ENCODE measurements at regions not wholly inside any gene's neighbourhood (a gene's known extent, or its start where the extent isn't known, plus 50 kb on each side); places are given as distances from the start of the nearest gene placed in this dataset.

GRCh38 chr2:219881851-219882250, 254.4 kb downstream of the SLC4A3 start:
- no peak overlapping the region for H3K27ac ChIP-seq (ENCODE audit: low read depth in 1 of 2, low read length in 1 of 2)
- no peaks in the 10 kb centered on the region for H3K36me3 ChIP-seq (ENCODE audit: control insufficient read depth in 2 of 2, insufficient read depth in 2 of 2, low read length in 1 of 2)
- no peak overlapping the region for H3K4me3 ChIP-seq (ENCODE audit: low read length in 2 of 2)
- no peaks in the 10 kb centered on the region for H3K4me1 ChIP-seq (ENCODE audit: control insufficient read depth in 2 of 2, insufficient read depth in 2 of 2, low read length in 2 of 2)
- DNase-seq (ENCODE audit: low read depth in 6 of 9, low spot score in 9 of 9), result no peak
- no peaks in the 10 kb centered on the region for H3K27me3 ChIP-seq (ENCODE audit: control insufficient read depth in 2 of 2, insufficient read depth in 1 of 2, low read length in 1 of 2)
- H3K9me3 ChIP-seq (ENCODE audit: control insufficient read depth in 2 of 2, insufficient read depth in 1 of 2, low read length in 1 of 2), result no peaks in the 10 kb centered on the region
- WGBS, result 85% methylated on average over 3 of the region's 3 CpGs

GRCh38 chr2:219886615-219887014, 259.2 kb downstream of the SLC4A3 start:
- Histone ChIP-seq H3K36me3 (ENCODE audit: control insufficient read depth in 2 of 2, insufficient read depth in 2 of 2, low read length in 1 of 2) (no peaks in the 10 kb centered on the region), H3K4me3 (ENCODE audit: low read length in 2 of 2) (no peak overlapping the region), H3K9me3 (ENCODE audit: control insufficient read depth in 2 of 2, insufficient read depth in 1 of 2, low read length in 1 of 2) (no peaks in the 10 kb centered on the region), H3K27me3 (ENCODE audit: control insufficient read depth in 2 of 2, insufficient read depth in 1 of 2, low read length in 1 of 2) (no peaks in the 10 kb centered on the region), H3K27ac (ENCODE audit: low read depth in 1 of 2, low read length in 1 of 2) (no peak overlapping the region), H3K4me1 (ENCODE audit: control insufficient read depth in 2 of 2, insufficient read depth in 2 of 2, low read length in 2 of 2) (no peaks in the 10 kb centered on the region)
- DNase-seq (ENCODE audit: low read depth in 6 of 9, low spot score in 9 of 9), result no peak
- 93% methylated on average over 2 of the region's 2 CpGs for WGBS

DNA sequence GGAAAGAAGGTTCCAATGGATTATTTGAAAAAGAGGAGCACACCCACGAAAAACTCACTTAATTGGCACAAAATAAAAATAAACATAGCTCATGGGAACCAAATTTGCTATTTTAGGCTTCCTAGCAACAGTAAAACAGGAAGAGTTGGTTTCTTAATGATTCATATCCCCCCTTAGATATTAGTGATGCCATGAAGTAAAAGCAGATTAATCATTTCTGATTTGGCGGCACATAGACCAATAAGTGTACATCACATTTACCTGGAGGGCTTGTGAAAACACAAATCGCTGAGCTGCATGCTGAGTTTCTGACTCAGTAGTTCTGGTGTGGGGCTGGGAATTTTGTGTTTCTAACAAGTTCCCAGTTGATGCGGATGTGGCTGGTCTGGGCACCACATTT, 260.4 kb downstream of the SLC4A3 start:
- whole genome bisulfite sequencing, result 84% methylated on average over 4 of the region's 4 CpGs
- no peak for DNase-seq (ENCODE audit: low read depth in 6 of 9, low spot score in 9 of 9)
- Histone ChIP-seq H3K4me1 (ENCODE audit: control insufficient read depth in 2 of 2, insufficient read depth in 2 of 2, low read length in 2 of 2) (no peaks in the 10 kb centered on the region), H3K27me3 (ENCODE audit: control insufficient read depth in 2 of 2, insufficient read depth in 1 of 2, low read length in 1 of 2) (no peaks in the 10 kb centered on the region), H3K9me3 (ENCODE audit: control insufficient read depth in 2 of 2, insufficient read depth in 1 of 2, low read length in 1 of 2) (no peaks in the 10 kb centered on the region), H3K4me3 (ENCODE audit: low read length in 2 of 2) (no peak overlapping the region), H3K36me3 (ENCODE audit: control insufficient read depth in 2 of 2, insufficient read depth in 2 of 2, low read length in 1 of 2) (no peaks in the 10 kb centered on the region), H3K27ac (ENCODE audit: low read depth in 1 of 2, low read length in 1 of 2) (no peak overlapping the region)

GRCh38 chr2:219893541-219893940, 266.1 kb downstream of the SLC4A3 start:
- DNase-seq (ENCODE audit: low read depth in 6 of 9, low spot score in 9 of 9), result no peak
- WGBS, result 91% methylated on average over 2 of the region's 2 CpGs
- no peaks in the 10 kb centered on the region for H3K27me3 ChIP-seq (ENCODE audit: control insufficient read depth in 2 of 2, insufficient read depth in 1 of 2, low read length in 1 of 2)

DNA sequence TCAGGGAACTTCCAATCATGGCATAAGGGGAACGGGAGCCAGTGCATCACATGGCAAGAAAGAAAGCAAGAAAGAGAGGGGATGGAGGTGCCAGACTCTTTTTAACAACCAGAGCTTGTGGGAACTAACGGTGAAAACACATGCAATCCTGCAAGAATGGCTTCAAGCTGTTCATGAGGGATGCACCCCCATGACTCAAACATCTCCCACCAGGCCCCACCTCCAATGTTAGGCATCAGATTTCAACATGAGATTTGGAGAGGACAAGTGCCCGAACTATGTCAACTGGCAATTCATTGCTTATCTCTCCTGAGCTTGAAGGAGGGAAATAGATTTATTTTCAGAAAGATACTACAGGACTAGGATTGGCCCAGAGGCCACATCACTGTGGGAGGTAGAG, 270.0 kb downstream of the SLC4A3 start:
- WGBS, result 63% methylated on average over 3 of the region's 3 CpGs
- H3K9me3 ChIP-seq (ENCODE audit: control insufficient read depth in 2 of 2, insufficient read depth in 1 of 2, low read length in 1 of 2), result no peaks in the 10 kb centered on the region
- no peak overlapping the region for H3K27ac ChIP-seq (ENCODE audit: low read depth in 1 of 2, low read length in 1 of 2)
- no peak for DNase-seq (ENCODE audit: low read depth in 6 of 9, low spot score in 9 of 9)
- H3K36me3 ChIP-seq (ENCODE audit: control insufficient read depth in 2 of 2, insufficient read depth in 2 of 2, low read length in 1 of 2), result no peaks in the 10 kb centered on the region
- H3K27me3 ChIP-seq (ENCODE audit: control insufficient read depth in 2 of 2, insufficient read depth in 1 of 2, low read length in 1 of 2), result no peaks in the 10 kb centered on the region
- H3K4me1 ChIP-seq (ENCODE audit: control insufficient read depth in 2 of 2, insufficient read depth in 2 of 2, low read length in 2 of 2), result no peaks in the 10 kb centered on the region
- no peak overlapping the region for H3K4me3 ChIP-seq (ENCODE audit: low read length in 2 of 2)

More at GRCh38 chr2:219893541-219893940, 266.1 kb downstream of the SLC4A3 start:
- H3K36me3 ChIP-seq (ENCODE audit: control insufficient read depth in 2 of 2, insufficient read depth in 2 of 2, low read length in 1 of 2), result no peaks in the 10 kb centered on the region
- no peak overlapping the region for H3K27ac ChIP-seq (ENCODE audit: low read depth in 1 of 2, low read length in 1 of 2)
- no peak overlapping the region for H3K4me3 ChIP-seq (ENCODE audit: low read length in 2 of 2)
- no peaks in the 10 kb centered on the region for H3K9me3 ChIP-seq (ENCODE audit: control insufficient read depth in 2 of 2, insufficient read depth in 1 of 2, low read length in 1 of 2)
- no peaks in the 10 kb centered on the region for H3K4me1 ChIP-seq (ENCODE audit: control insufficient read depth in 2 of 2, insufficient read depth in 2 of 2, low read length in 2 of 2)

DNA sequence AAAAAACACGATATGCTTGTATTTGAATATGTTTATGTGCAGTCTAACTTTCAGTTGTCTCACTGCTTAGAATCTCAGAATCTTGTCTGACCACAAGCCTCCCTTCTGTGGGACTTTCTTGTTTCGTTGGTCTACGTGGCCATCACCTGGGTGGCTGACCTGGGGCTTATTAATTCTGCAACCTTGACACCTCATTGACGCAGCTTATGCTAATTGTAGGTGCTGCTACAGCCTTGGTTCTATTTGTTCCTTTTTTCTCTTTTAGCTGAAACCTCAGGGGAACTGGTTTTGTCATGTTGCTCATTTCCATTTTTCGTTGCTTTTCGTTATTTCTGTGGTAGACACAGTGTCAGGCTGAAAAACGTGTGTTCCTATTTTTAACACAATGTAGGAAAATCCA, 273.7 kb downstream of the SLC4A3 start:
- no peaks in the 10 kb centered on the region for H3K27me3 ChIP-seq (ENCODE audit: control insufficient read depth in 2 of 2, insufficient read depth in 1 of 2, low read length in 1 of 2)

DNA sequence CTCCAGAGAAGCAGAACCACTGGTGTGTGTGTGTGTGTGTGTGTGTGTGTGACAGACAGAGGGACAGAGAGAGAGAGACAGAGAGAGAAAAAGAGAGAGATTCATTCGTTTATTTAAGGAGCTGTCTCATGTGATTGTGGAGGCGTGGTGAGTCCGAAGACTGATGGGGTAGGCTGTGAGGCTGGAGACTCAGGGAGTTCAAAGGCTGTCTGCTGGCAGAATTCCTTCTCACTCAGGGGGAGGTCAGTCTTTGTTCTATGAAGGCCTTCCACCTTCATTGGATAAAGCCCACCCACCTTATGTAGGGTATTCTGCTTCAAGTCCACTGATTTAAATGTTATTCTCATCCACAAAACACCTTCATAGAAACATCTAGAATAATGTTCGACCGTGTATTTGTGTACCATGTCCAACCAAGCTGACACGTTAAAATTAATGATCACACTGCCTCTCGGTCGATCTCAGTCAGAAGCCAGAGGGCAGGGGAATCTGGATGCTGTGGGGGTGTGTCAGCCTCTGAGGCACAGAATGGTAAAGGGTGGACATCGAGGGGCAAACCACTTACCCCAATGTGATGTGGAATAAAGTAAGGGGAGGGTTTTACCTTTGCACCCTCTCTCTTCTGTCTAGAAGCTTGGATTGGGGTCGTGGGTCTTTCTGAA, 275.6 kb downstream of the SLC4A3 start:
- Histone ChIP-seq H3K4me3 (ENCODE audit: low read length in 2 of 2) (no peak overlapping the region), H3K9me3 (ENCODE audit: control insufficient read depth in 2 of 2, insufficient read depth in 1 of 2, low read length in 1 of 2) (no peaks in the 10 kb centered on the region), H3K4me1 (ENCODE audit: control insufficient read depth in 2 of 2, insufficient read depth in 2 of 2, low read length in 2 of 2) (peaks cover 0 to 2% of the 10 kb centered on the region in 2 donors), H3K27ac (ENCODE audit: low read depth in 1 of 2, low read length in 1 of 2) (no peak overlapping the region), H3K27me3 (ENCODE audit: control insufficient read depth in 2 of 2, insufficient read depth in 1 of 2, low read length in 1 of 2) (no peaks in the 10 kb centered on the region), H3K36me3 (ENCODE audit: control insufficient read depth in 2 of 2, insufficient read depth in 2 of 2, low read length in 1 of 2) (no peaks in the 10 kb centered on the region)
- no peak for DNase-seq (ENCODE audit: low read depth in 6 of 9, low spot score in 9 of 9)
- 79% methylated on average over 10 of the region's 10 CpGs for WGBS

More for the DNA sequence above, 273.7 kb downstream of the SLC4A3 start:
- Histone ChIP-seq H3K4me1 (ENCODE audit: control insufficient read depth in 2 of 2, insufficient read depth in 2 of 2, low read length in 2 of 2) (no peaks in the 10 kb centered on the region), H3K36me3 (ENCODE audit: control insufficient read depth in 2 of 2, insufficient read depth in 2 of 2, low read length in 1 of 2) (no peaks in the 10 kb centered on the region), H3K27ac (ENCODE audit: low read depth in 1 of 2, low read length in 1 of 2) (no peak overlapping the region), H3K4me3 (ENCODE audit: low read length in 2 of 2) (no peak overlapping the region), H3K9me3 (ENCODE audit: control insufficient read depth in 2 of 2, insufficient read depth in 1 of 2, low read length in 1 of 2) (no peaks in the 10 kb centered on the region)
- 53% methylated on average over 7 of the region's 7 CpGs for WGBS
- DNase-seq (ENCODE audit: low read depth in 6 of 9, low spot score in 9 of 9), result no peak

DNA sequence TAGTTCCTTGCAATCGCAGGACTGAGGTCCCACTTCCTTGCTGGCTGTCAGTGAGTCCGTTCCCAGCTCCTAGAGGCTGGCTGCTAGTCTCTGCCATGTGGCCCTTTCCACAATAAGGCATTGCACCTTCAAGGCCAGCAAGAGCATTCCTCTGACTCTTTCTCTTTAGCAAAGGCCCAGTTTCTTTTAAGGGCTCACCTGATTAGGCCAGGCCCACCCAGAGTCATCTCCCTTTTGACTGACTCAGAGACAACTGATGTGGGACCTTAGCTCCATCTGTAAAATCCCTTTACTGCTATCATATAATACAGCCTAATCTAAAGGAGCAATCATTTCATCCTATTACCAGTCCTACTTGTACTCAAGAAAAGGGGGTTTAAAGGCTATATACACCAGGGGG, 278.2 kb downstream of the SLC4A3 start:
- H3K9me3 ChIP-seq (ENCODE audit: control insufficient read depth in 2 of 2, insufficient read depth in 1 of 2, low read length in 1 of 2), result no peaks in the 10 kb centered on the region
- WGBS, result 97% methylated on average over 2 of the region's 2 CpGs
- H3K27me3 ChIP-seq (ENCODE audit: control insufficient read depth in 2 of 2, insufficient read depth in 1 of 2, low read length in 1 of 2), result no peaks in the 10 kb centered on the region
- H3K4me3 ChIP-seq (ENCODE audit: low read length in 2 of 2), result no peak overlapping the region
- no peak overlapping the region for H3K27ac ChIP-seq (ENCODE audit: low read depth in 1 of 2, low read length in 1 of 2)
- H3K4me1 ChIP-seq (ENCODE audit: control insufficient read depth in 2 of 2, insufficient read depth in 2 of 2, low read length in 2 of 2), result peaks cover 0 to 2% of the 10 kb centered on the region in 2 donors
- no peaks in the 10 kb centered on the region for H3K36me3 ChIP-seq (ENCODE audit: control insufficient read depth in 2 of 2, insufficient read depth in 2 of 2, low read length in 1 of 2)
- no peak for DNase-seq (ENCODE audit: low read depth in 6 of 9, low spot score in 9 of 9)

- H3K9me3 ChIP-seq (ENCODE audit: control insufficient read depth in 2 of 2, insufficient read depth in 1 of 2, low read length in 1 of 2), result no peaks in the 10 kb centered on the region
- no peaks in the 10 kb centered on the region for H3K36me3 ChIP-seq (ENCODE audit: control insufficient read depth in 2 of 2, insufficient read depth in 2 of 2, low read length in 1 of 2)
- no peak for DNase-seq (ENCODE audit: low read depth in 6 of 9, low spot score in 9 of 9)
- H3K4me3 ChIP-seq (ENCODE audit: low read length in 2 of 2), result no peak overlapping the region
- 88% methylated on average over 7 of the region's 7 CpGs for WGBS
- H3K4me1 ChIP-seq (ENCODE audit: control insufficient read depth in 2 of 2, insufficient read depth in 2 of 2, low read length in 2 of 2), result peaks cover 0 to 2% of the 10 kb centered on the region in 2 donors
- no peak overlapping the region for H3K27ac ChIP-seq (ENCODE audit: low read depth in 1 of 2, low read length in 1 of 2)
- H3K27me3 ChIP-seq (ENCODE audit: control insufficient read depth in 2 of 2, insufficient read depth in 1 of 2, low read length in 1 of 2), result no peaks in the 10 kb centered on the region
Observed at GRCh38 chr2:219906114-219907010, 278.9 kb downstream of the SLC4A3 start.
